Natural killer cell (primary cell): ENCODE measurements at regions not wholly inside any gene's neighbourhood (a gene's known extent, or its start where the extent isn't known, plus 50 kb on each side); places are given as distances from the start of the nearest gene placed in this dataset.
"Not testable (repeated sequence)": the region's sequence is repeated elsewhere in the genome, so short reads cannot be mapped to it uniquely, and the experiment has no call there.

Source experiments
- ATAC-seq, 3 donors: fragments of 150-1000 bp in 2 of 3; fragments of 200-7000 bp in 1 of 3; cut with Tn5 transposase; 1 replicate in 1 of 3; 2 replicates in 2 of 3; pipeline ENCODE4 v1.10.0; 2021; ENCODE audit warnings: mild to moderate bottlenecking in 2 of 3, moderate library complexity in 2 of 3
- DNase-seq, 2 donors: peaks; one replicate each; pipeline versions ENCODE4 v3.0.0 to v3.0.0-alpha.2; 2013 to 2021; ENCODE audit warnings: mixed read lengths in 1 of 2
- H3K27ac ChIP-seq: one replicate; pipeline ENCODE4 v1.5.1; 2013; ENCODE audit warnings: mild to moderate bottlenecking, low read length
- H3K27me3 ChIP-seq: one replicate; pipeline ENCODE4 v1.6.1; 2013; ENCODE audit warnings: low read length; ENCODE audit not compliant: control insufficient read depth, insufficient read depth
- H3K36me3 ChIP-seq: one replicate; pipeline ENCODE4 v1.6.1; 2013; ENCODE audit warnings: low read length; ENCODE audit not compliant: control insufficient read depth, insufficient read depth
- H3K4me1 ChIP-seq: one replicate; pipeline ENCODE4 v1.6.1; 2013; ENCODE audit warnings: low read length; ENCODE audit not compliant: control insufficient read depth, insufficient read depth
- H3K4me3 ChIP-seq: one replicate; pipeline ENCODE4 v1.5.1; 2013; ENCODE audit warnings: low read length
- H3K9me3 ChIP-seq: one replicate; pipeline ENCODE4 v1.6.1; 2013; ENCODE audit warnings: low read length; ENCODE audit not compliant: control insufficient read depth, insufficient read depth
- H3K27ac Mint-ChIP-seq, 2 donors: one replicate each; pipeline ENCODE4 v1.8.0; 2022; ENCODE audit warnings: mild to moderate bottlenecking in 2 of 2, mixed read lengths in 2 of 2, moderate library complexity in 1 of 2
- H3K27me3 Mint-ChIP-seq, 2 donors: one replicate each; pipeline ENCODE4 v1.8.0; 2022; ENCODE audit warnings: low read depth in 2 of 2, mixed read lengths in 2 of 2
- H3K36me3 Mint-ChIP-seq: one replicate; pipeline ENCODE4 v1.8.0; 2022; ENCODE audit warnings: mixed read lengths
- H3K4me1 Mint-ChIP-seq, 2 donors: one replicate each; pipeline ENCODE4 v1.8.0; 2022; ENCODE audit warnings: mixed read lengths in 2 of 2
- H3K4me3 Mint-ChIP-seq: one replicate; pipeline ENCODE4 v1.8.0; 2022; ENCODE audit warnings: mild to moderate bottlenecking, moderate library complexity, mixed read lengths
- H3K9me3 Mint-ChIP-seq, 2 donors: one replicate each; pipeline ENCODE4 v1.8.0; 2022; ENCODE audit warnings: mixed read lengths in 2 of 2
- WGBS: methylation state at CpG from one replicate; pipeline ENCODE4 v1.1.7; 2013; ENCODE audit warnings: missing lambda C conversion rate; ENCODE audit not compliant: insufficient coverage; 5-methylcytosine and 5-hydroxymethylcytosine counted together
- intact Hi-C: fragments of 100-400 bp; cut with micrococcal nuclease; formaldehyde crosslinking; loops from one replicate; pipeline ENCODE4 v1.14.2; 2022

DNA sequence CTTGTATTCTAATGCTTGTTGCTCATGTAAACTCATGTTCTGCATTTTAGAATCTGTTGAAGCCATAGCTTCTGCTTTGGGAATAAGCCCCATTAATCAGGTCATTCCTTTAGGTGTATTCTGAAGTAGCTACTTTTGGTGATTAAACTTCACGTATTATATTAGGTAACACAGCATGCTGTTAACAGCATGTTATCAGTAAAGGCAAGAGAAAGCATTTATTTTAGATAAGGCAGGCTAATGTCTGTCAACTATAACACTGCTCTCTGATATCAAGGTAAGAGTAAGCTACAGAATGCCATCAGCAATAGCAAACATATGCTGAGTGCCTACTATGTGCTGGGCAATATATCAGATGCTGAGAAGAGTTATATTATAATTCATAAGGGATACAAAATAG lies 726.4 kb downstream of the TTLL7 start:
- H3K4me3 Mint-ChIP-seq, DNase-seq, intact Hi-C loops, H3K9me3 Mint-ChIP-seq, H3K27me3 Mint-ChIP-seq, H3K36me3 Mint-ChIP-seq, H3K4me1 Mint-ChIP-seq, H3K36me3 ChIP-seq, H3K27ac Mint-ChIP-seq, H3K27ac ChIP-seq, H3K4me3 ChIP-seq, H3K27me3 ChIP-seq, H3K4me1 ChIP-seq, ATAC-seq, H3K9me3 ChIP-seq: not testable (repeated sequence)
- WGBS = 100% methylated on average over 1 of the region's 1 CpG

DNA sequence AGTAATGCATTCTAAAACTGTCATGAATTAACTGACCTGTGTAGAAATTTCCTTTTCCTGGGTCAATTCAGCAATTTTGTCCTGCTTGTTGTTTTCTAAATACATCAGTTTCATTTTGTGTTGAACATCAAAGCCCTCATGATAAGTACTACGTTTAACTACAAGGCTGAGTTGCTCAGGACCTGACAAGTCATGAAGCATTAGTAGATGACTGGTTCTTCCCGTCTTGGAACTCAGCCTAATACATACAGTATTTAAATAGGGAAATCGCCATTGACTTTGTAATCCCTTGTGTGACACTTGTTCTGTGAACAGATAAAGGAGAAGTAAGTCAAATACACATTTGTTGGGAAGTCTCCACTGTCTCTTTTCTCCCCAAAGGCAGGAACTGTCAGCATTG lies 727.1 kb downstream of the TTLL7 start:
- H3K9me3 ChIP-seq, H3K4me3 Mint-ChIP-seq, H3K4me1 Mint-ChIP-seq, H3K4me1 ChIP-seq, H3K36me3 Mint-ChIP-seq, H3K27ac Mint-ChIP-seq, intact Hi-C loops, H3K27me3 Mint-ChIP-seq, H3K27me3 ChIP-seq, H3K36me3 ChIP-seq, H3K4me3 ChIP-seq, ATAC-seq, H3K9me3 Mint-ChIP-seq, DNase-seq, H3K27ac ChIP-seq: not testable (repeated sequence)
- WGBS = 67% methylated on average over 1 of the region's 3 CpGs

DNA sequence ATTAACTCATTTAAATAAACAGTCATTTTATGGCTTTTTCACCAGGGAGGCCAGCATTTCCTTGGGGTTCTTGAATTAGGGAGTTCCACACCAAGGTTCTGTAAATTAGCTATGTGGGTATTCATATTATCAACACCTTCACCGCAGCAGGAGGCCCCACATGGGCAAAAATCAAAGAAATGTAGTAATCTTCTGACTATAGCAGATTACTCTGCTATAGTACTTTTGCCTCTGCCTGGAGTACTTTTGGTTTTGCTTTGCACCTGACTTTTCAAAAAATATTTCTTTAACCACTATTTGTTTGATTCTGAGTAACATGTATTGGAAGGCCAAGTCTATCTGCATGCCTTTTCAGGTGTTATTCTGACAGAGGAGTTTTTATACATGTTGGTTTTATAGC lies 728.1 kb downstream of the TTLL7 start:
- H3K4me3 ChIP-seq, intact Hi-C loops, H3K36me3 ChIP-seq, H3K9me3 Mint-ChIP-seq, H3K9me3 ChIP-seq, DNase-seq, H3K4me1 Mint-ChIP-seq, H3K27ac ChIP-seq, H3K4me3 Mint-ChIP-seq, H3K4me1 ChIP-seq, H3K27me3 Mint-ChIP-seq, H3K36me3 Mint-ChIP-seq, ATAC-seq, H3K27ac Mint-ChIP-seq, H3K27me3 ChIP-seq: not testable (repeated sequence)
- WGBS = no CpG with 5 or more reads among the region's 1 CpG

DNA sequence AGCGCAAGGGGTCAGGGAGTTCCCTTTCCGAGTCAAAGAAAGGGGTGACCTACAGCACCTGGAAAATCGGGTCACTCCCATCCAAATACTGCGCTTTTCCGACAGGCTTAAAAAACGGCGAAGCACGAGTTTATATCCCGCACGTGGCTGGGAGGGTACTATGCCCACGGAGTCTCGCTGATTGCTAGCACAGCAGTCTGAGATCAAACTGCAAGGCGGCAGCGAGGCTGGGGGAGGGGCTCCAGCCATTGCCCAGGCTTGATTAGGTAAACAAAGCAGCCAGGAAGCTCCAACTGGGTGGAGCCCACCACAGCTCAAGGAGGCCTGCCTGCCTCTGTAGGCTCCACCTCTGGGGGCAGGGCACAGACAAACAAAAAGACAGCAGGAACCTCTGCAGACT lies 735.1 kb downstream of the TTLL7 start:
- H3K4me1 ChIP-seq, intact Hi-C loops, H3K9me3 ChIP-seq, H3K36me3 Mint-ChIP-seq, H3K27ac ChIP-seq, H3K27ac Mint-ChIP-seq, DNase-seq, H3K27me3 Mint-ChIP-seq, H3K4me3 ChIP-seq, H3K4me3 Mint-ChIP-seq, H3K27me3 ChIP-seq, H3K4me1 Mint-ChIP-seq, H3K36me3 ChIP-seq, ATAC-seq: not testable (repeated sequence)
- 93% methylated on average over 14 of the region's 14 CpGs for WGBS
- H3K9me3 Mint-ChIP-seq = peaks cover 2 to 11% of the 10 kb centered on the region in 2 donors

DNA sequence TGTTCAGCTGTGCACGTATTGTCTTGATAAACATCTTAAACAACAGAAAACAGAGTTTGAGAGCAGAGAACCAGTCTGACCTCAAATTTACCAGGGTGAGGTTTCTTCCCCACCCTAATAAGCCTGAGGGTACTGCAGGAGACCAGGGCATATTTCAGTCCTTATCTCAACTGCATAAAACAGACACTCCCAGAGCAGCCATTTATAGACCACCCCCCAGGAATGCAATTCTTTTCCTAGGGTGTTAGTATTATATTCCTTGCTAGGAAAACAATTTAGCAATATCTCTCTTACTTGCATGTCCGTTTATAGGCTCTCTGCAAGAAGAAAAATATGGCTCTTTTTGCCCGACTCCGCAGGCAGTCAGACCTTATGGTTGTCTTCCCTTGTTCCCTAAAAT lies 747.2 kb downstream of the TTLL7 start:
- 87% methylated on average over 3 of the region's 4 CpGs for WGBS

DNA sequence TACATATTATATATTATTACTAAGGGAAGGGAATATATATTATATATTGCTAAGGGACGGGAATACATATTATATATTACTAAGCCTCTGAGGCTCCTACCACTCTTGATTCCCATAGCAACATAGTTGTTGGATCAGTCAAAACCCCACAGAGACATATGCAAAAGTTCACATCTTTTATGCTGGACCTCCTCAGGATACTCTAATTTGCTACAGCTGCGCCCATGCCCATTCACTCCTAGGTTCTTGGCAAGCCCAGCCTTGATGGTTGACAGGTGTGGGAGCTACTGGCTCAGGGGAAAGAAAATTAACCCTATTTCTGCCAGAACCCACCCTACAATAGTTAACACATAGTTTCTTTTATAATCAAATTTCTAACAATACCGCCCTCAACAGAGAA lies 752.2 kb downstream of the TTLL7 start:
- H3K9me3 ChIP-seq, ATAC-seq, H3K27me3 ChIP-seq, H3K4me1 Mint-ChIP-seq, H3K36me3 ChIP-seq, H3K9me3 Mint-ChIP-seq, DNase-seq, H3K4me1 ChIP-seq, H3K4me3 ChIP-seq, H3K36me3 Mint-ChIP-seq, H3K4me3 Mint-ChIP-seq, H3K27ac Mint-ChIP-seq, intact Hi-C loops, H3K27ac ChIP-seq, H3K27me3 Mint-ChIP-seq: not testable (repeated sequence)
- WGBS = 100% methylated on average over 1 of the region's 3 CpGs

More for the DNA sequence above, 747.2 kb downstream of the TTLL7 start:
- H3K27me3 ChIP-seq, H3K27me3 Mint-ChIP-seq, H3K27ac Mint-ChIP-seq, H3K36me3 ChIP-seq, DNase-seq, H3K27ac ChIP-seq, ATAC-seq, intact Hi-C loops, H3K9me3 ChIP-seq, H3K4me1 ChIP-seq, H3K4me1 Mint-ChIP-seq, H3K4me3 ChIP-seq, H3K36me3 Mint-ChIP-seq, H3K4me3 Mint-ChIP-seq: not testable (repeated sequence)
- peaks cover 5 to 10% of the 10 kb centered on the region in 2 donors for H3K9me3 Mint-ChIP-seq

DNA sequence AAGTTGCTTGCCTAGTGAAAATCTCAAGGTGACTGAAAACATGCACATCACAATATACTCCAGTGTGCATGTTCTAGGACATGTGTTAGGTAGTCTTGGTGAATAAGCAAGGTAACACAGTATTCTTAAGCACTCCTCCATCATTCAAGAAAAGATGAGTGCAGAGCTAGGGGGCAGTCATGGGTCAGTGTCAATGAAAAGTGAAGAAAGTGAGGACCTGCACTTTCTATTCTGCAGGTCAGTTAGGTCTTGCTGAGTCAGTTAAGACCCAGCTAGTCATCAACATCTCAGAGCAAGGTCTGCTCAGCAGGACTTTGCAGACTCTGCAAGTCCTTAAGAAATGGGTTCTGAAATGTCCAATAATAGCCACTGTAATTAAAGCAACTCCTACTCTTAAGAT lies 754.1 kb downstream of the TTLL7 start:
- DNase-seq, H3K36me3 Mint-ChIP-seq, H3K27ac ChIP-seq, intact Hi-C loops, H3K4me1 ChIP-seq, H3K27ac Mint-ChIP-seq, H3K9me3 Mint-ChIP-seq, H3K9me3 ChIP-seq, H3K4me3 Mint-ChIP-seq, H3K27me3 Mint-ChIP-seq, H3K4me3 ChIP-seq, ATAC-seq, H3K36me3 ChIP-seq, H3K27me3 ChIP-seq, H3K4me1 Mint-ChIP-seq: not testable (repeated sequence)

DNA sequence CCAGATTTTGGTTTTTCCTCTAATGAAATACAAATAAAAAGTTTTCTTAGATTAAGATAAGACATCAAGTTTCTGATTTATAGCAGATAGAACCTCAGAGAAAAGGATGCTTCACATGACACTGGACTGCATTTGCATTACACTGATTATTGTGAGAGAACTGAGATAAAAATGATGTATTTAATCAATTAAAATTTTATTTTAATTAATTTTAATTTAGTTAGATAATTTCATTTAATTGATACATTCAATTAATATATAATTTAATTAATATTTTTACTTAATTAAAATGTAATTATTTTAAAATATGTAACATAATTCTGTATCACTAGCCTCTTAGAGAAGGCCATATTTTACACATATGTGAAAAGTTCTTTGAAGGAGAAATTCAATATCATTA lies 759.4 kb downstream of the TTLL7 start:
- H3K4me3 Mint-ChIP-seq, ATAC-seq, H3K4me3 ChIP-seq, H3K4me1 ChIP-seq, intact Hi-C loops, H3K27ac Mint-ChIP-seq, H3K27ac ChIP-seq, H3K4me1 Mint-ChIP-seq, H3K27me3 Mint-ChIP-seq, H3K36me3 Mint-ChIP-seq, DNase-seq, H3K36me3 ChIP-seq, H3K9me3 ChIP-seq, H3K27me3 ChIP-seq, H3K9me3 Mint-ChIP-seq: not testable (repeated sequence)
